HK-2 (cell line): ENCODE measurements at regions not wholly inside any gene's neighbourhood (a gene's known extent, or its start where the extent isn't known, plus 50 kb on each side); places are given as distances from the start of the nearest gene placed in this dataset.
"Not testable (repeated sequence)": the region's sequence is repeated elsewhere in the genome, so short reads cannot be mapped to it uniquely, and the experiment has no call there.

Experiments used
- DNase-seq: peaks from one replicate; pipeline ENCODE4 v3.0.0-alpha.2; 2018; ENCODE audit not compliant: unreplicated experiment

DNA sequence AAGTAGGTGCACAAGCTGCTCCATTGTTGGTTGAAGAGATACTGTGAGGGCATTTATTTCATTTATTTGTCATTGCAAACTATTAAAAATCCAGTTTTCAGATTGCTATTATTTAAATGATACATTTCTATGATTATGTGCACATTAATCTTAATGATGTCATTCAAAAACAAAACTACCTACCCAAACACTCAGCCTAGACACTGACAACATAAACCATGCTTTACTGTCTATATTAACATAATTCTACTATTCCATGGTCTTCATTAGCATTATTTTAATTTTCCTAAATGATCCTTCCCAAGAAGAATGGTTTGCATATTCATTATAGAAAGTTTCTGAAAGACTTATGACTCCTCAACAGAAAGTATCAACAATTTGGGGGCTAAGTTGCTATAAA, 813.0 kb upstream of the SLITRK5 start:
- no peak for DNase-seq

DNA sequence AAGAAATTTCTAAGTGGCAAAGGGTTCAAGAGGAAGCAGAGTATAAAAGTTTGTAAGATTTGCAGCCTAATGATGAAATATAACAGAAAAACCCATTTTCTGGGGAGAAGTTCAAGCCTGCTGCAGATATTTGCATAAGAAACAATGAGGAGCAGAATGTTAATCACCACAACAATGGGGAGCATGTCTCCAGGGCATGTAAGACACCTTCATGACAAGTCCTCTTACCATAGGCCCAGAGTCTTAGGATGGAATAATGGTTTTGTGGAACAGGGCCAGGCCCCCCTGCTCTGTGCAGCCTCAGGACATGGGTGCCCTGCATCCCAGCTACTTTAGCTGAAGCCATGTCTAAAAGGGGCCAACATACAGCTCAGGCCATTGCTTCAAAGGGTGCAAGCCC, 809.0 kb upstream of the SLITRK5 start:
- DNase-seq: no peak

DNA sequence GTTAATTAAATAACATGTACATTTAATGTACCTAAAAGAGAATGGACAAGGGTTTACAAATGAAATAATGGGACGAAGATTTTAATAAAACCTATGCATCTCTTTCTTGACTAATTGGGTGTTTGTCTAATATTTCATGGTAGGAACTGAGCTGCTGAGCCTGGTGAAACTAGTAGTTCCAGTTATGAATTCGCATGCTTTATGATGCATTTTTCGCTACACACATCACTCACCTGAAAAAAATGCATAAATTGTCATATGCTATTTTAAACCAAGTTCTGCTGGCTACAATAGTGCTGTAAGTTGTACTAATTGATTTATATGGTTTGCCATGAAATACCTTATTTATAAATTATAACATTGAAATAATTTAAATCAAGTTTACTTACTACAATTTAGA, 806.8 kb upstream of the SLITRK5 start:
- DNase-seq: no peak

DNA sequence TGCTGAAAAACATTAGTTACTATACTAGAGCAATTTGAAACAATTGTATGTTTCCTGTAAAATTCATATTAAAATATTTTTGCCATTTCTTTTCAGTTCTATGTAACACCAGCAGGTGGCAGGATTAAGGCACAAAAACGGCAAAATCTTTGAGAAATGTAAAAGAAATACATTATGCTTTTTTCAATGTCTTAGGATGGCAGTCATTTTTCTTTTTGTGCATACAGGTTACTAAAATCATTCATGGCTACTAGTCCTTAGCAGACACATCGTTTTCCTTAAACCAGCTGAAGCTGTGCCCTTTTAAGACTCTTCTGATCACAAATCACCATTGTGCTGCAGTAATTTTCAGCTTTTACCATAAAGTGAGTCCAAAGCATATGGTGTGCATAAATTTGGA, 800.7 kb upstream of the SLITRK5 start:
- DNase-seq: no peak

DNA sequence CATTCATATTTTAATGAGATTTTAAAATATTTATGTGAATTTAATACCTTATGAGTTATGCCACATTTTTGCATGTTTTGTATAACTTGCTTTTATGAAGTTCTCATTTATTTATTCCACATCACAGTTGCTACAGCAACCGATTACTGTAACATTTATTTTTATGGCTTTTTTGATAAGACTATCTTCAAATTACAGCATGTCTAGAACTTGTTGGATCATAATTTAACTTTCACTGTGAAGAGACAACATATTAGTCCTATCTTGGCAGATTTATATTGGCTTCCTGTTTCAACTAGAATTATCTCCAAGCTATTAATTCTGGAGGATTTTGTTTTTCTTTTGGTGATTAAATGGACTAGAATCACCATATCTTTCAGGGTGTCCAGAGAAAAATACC, 793.7 kb upstream of the SLITRK5 start:
- DNase-seq: no peak

DNA sequence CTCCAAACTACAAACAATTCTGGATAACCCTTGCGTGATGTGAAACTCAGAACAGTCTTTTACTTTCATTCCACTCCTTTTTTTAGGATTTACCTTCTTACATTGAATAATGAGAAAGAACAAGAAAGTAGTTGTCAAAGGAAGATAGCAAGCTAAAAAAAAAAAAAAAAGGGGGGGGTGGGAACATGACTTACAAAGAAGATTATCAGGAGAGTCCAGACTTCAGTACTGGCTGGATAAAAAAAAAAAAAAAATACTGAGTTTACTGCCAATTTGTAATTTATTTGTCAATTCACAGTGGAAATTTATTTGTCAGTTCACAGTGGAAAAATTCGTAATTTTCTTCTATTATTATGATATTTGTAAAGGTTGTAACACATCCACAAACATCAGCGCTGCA, 792.4 kb upstream of the SLITRK5 start:
- no peak for DNase-seq

DNA sequence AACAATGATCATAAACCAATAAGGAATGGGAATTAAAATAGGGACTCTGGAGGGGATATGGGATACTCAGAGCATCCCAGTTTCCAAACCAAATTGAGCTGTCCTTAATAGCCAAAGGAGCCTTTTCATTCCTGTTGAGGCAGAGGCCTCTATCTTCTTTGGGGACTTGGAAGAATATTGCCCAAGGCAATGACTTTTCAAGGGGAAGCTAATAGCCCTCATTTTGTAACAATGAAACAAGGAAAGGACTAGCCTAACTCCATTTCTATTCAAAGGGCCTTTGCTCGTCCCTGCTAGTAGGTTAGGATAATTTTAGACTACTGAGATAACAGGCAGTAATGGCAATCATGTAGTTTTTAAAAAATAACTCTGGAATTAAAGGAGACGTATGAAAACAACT, 789.8 kb upstream of the SLITRK5 start:
- DNase-seq: no peak

DNA sequence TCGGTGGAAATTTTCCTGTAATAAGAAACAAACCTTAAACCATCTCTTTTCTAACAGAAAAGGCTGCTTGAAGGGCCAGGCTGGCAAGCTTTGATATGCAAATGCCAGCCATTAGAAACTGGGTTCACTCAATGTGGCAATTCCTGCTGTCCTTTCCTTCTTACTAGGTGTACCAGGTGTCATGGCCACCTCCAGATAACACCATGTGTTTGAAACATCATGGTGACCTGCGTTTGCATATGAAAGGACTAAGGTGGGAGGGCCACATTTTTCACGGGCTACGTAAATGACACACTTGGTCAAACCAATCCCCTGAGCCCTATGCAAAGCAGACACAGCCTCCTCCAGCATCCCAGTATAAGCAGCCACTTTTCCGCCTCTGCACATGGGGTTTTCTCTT, 789.1 kb upstream of the SLITRK5 start:
- DNase-seq: no peak

DNA sequence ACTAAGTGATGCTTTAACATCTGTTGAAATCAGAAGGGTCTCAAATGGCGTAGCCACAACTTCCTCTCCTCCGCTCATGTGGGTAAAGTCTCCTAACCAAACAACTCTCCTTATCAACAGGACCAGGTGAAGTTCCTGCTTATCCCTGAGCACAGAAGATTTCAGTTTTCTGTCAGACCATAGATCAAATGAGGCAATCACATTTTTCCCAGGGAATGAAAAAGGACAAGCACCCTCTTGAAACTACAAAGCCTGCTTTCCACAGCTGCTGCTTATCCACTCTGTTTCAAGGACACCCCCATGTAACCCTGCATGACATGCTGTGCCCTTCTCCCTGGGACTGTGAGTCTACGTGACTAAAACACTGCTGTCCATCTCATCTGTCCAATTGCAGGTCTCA, 788.3 kb upstream of the SLITRK5 start:
- no peak for DNase-seq

DNA sequence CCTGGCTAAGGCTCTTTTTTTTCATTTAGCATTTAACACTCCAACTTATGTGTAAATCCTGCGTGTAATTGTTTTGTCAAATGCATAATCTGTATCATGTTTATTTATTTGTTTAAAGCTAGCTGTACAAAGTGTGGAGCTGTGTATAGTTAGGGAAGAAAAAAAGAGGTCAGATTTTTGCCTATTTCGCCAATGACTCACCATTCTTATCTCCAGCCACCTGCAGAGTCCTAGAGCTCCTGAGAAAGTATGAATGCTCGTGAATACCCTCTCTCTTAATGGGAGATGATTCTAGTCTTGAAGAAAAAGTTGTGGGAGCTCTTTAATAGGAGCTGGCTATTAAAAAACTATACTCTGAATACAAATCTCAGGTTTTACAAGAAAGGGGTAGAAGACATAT, 778.8 kb upstream of the SLITRK5 start:
- DNase-seq: no peak

DNA sequence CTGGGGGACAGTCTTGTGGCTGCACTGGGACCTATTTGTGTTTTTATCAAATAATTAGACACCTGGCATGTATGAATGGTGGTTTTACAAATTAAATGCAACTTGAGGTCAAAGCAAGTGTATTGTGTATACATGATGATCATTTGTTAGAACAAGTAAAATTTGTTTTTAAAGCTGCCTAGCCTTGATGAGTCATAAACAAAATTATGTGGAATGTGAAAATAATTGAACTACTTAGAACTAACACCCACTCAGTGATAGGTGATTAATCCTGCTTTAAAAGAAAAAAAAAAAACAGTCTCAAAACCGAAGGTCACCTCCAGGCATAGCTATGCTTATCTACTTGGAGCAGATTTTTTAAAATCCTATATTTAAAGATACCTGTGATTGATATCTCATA, 770.3 kb upstream of the SLITRK5 start:
- no peak for DNase-seq

DNA sequence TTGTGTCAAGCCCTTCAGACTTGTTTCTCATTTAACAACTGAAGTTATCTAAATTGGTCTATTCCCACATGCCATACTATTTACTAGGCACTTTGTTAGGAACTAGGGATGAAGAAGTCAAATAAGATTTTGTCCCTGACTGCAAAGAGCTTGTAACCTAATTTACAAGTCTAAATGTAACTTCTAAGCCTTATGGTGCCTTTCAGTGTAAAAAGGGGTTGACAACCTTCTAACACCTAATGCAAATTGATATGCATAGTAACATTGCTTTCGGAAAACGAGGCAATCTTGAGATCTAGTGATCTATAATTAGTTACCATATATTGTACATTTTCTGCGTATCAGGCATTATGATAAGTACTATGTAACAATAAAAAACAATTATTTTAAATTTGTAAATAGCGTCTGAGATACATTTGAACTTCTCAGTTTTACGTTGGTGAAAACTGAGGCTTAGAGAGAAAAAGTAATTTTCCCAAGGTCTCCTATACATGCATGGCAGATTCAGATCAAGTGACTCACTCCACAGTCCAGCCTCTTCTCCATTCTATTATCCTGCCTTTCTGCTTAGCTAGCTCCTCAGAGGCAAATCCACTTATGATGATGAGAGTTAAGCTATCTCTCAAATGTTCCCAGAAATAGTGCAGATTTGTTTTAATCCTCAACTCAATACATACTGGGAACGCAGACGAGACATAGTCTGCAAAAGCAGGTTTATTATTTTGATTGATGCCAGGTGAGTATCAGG, 764.9 kb upstream of the SLITRK5 start:
- no peak for DNase-seq

DNA sequence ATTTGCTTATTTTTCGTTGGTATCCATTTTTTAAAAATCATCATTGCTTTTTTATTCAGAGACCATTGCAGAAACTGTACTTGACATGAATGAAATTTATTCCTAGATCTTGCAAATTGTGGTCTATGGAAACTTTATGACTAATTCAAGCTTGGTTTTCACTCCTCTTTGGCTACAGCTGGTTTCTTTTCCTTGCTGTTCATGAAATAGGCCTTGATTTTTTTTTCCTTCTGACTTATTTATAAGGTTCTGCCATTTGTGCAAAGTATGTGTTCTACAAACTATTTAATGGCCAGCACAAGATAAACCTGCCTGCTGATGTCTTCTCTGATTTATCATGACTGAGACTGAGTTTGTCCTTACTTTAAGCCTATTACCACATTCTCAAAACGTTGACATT, 764.0 kb upstream of the SLITRK5 start:
- no peak for DNase-seq

DNA sequence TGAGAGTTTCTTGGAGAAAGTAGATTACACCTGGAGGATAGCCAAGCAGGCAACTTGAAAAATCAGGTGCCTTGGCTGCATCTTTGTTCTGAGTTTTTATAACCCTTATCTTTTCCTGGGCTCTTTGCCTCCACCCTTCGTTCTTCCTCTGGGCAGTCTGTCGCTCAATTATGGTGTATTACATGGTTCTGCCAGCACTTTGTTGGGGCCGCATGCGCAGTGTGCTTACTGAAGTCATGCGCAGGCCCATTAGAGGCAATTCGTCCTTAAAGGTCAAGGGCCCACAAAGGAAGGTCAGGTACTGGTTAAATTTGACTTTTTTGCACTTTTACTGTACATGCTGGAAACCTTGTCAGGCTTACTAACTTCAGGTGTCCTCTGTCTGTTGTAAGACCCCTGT, 761.9 kb upstream of the SLITRK5 start:
- DNase-seq: no peak

DNA sequence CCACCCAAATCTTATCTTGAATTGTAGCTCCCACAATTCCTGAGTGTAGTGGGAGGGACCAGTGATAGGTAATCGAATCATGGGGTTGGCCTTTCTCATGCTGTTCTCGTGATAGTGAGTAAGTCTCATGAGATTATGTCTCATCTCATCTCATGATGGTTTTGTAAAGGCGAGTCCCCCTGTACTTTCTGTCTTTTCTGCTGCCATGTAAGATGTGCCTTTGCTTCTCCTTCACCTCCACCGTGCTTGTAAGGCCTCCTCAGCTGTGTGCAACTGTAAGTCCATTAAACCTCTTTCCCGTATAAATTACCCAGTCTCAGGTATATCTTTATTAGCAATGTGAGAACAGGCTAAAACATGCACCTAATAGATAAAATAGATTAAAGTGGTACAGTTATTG, 756.4 kb upstream of the SLITRK5 start:
- no peak for DNase-seq

DNA sequence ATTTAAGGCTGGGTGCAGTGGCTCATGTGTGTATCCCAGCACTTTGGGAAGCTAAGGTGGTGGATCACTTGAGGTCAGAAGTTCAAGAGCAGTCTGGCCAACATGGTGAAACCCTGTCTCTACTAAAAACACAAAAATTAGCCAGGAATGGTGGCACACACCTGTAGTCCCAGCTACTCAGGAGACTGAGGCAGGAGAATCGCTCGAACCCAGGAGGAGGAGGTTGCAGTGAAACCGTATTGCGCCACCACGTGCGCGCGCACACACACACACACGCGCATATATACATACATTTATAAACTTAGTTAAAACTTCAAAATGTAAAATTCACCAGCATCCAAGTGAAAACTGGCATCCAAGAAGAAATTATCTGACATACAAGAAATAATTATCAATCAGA, 753.7 kb upstream of the SLITRK5 start:
- DNase-seq: not testable (repeated sequence)

DNA sequence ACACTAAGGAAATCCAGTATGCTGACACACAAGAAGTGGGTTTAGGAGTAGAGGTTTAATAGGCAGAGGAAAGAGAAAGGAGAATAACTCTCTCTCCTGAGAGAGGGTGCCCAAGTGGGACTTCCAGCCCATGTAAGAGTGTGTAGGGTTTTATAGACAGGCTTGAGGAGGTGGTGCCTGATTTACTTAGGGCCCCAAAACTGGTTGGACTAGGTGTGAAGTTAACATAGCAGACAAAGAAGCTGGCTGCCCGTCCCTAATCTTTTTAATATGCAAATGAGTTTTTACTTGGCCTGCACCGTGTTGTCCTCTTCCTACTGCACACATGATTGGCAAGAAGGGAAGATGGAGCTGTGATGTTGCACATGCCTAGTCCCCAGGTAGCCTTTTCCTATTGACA, 752.5 kb upstream of the SLITRK5 start:
- no peak for DNase-seq

DNA sequence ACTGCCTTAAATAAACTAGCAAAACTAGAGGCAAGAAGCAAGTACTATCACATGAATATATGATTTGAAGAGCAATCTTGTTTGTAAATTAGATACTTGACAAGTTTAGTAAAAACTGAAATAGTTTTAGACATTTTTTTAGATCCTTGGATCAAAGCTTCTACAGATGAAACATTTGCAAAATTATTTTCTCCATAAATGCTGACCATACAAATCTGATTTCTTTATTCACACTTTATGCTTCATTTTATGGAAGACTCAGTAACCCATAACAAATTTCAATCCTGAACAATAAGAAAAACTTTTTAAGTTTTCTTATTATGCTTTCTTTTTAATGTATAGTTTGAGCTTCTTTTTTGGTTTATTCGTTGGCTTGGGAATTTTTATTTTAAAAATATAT, 750.2 kb upstream of the SLITRK5 start:
- DNase-seq: no peak

DNA sequence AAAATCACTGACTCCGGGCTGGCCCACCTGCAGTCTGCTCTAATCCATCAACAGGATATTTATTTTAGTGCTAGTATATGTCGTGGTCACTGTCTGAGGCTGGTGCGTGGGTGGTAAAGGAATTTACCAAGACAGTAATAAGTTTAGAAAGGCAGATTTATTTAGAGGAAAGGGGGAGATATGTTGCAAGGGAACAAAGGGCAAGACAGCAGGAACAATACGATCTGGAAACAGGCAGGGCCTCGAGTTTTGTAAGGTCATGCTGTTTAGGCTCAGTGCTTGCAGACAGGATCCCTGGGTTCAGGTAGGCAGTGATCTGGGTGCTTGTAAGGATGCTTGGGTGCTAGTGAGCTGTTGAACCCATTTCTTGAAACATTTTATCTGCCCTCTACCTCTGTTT, 748.2 kb upstream of the SLITRK5 start:
- DNase-seq: no peak

DNA sequence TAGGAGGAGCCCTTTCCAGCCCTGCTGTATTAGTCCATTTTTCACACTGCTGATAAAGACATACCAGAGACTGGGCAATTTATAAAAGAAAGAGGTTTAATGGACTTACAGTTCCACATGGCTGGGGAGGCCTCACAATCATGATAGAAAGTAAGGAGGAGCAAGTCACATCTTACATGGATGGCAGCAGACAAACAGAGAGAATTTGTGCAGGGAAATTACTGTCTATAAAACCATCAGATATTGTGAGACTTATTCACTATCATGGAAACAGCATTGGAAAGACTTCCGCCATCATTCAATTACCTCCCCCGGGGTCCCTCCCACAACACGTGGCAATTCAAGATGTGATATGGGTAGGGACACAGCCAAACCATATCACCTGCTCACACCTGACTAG, 744.3 kb upstream of the SLITRK5 start:
- DNase-seq: not testable (repeated sequence)

DNA sequence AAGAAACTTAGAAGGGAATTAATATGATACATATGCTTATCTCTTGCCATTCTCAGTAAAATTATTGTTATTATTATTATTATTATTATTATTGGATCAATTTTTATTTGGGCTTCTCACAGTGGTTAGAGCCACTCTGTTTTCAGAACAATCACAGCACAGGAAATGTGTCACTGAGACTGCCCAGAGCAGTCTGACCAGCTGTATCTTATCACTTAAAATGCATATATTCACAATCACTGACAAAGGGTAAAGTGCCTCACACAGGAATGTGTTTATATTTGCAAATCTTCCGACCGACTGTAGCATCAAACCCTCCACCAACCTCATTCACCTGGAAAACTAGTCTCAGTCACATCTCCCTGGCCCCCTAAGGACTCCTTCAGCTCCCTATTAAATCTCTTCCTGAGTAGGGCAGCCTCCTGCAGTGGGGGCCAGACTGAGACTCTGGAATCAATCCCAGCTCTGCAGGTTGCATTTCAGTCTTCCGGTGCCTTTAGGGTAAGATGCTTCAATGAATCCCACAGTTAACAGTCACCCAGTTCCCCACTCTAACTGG, 738.3 kb upstream of the SLITRK5 start:
- no peak for DNase-seq

DNA sequence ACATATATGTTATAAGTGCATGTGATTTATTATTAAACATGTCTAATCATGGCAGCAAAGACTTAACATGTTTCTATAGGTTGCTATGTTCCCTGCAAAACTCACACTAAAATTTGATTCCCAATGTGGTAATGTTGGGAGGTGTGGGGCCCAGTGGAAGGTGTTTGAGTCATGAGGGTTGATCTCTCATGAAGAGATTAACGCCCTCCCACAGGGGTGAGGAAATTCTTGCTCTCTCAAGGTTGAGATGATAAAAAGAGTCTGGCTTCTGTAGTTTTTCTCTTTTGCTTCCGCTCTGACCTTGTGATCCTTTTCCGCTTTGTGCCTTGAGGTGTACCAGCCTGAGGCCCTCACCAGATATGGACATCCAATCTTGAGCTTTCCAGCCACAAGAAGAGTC, 737.5 kb upstream of the SLITRK5 start:
- no peak for DNase-seq

DNA sequence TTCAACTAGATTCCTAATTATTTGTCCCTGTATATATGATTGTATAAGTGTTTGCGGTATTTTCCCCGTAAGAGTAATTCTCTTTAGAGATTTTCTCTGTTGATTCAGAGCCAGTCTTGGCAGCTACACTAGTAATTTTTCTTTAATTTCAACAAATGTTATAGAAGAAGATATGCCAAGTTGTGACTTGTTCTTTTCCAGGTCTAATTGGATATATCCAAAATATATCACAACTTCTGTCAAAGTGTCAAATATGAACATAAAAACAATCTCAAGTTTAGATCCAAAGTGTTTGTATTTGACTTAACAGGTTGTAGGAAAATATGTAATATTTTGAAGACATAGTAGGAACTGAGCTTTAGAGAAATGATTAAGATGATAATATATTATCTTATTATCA, 733.9 kb upstream of the SLITRK5 start:
- DNase-seq: no peak

DNA sequence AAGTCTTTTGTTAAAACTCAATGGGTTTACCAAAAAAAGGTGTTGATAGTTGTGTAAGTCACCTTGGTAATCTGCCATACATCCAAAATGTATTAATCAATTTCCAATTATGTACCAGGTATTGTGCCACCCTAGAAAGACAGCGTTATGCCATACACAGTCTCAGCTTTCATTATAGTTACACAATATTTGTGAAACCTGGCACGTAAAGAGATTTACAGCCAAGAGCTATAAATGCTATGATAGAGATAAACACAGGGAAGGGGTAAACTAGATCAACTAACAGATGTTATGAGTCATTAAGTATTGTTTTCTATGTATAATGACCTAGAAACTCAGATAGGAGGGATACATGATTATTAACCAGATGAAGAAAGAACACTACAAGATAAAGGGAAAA, 725.6 kb upstream of the SLITRK5 start:
- no peak for DNase-seq
